GM12878 (cell line): ENCODE measurements at regions not wholly inside any gene's neighbourhood (a gene's known extent, or its start where the extent isn't known, plus 50 kb on each side); places are given as distances from the start of the nearest gene placed in this dataset.
"Not testable (repeated sequence)": the region's sequence is repeated elsewhere in the genome, so short reads cannot be mapped to it uniquely, and the experiment has no call there.

ENCODE experiments used
- ATAC-seq: fragments of 200-7000 bp; cut with Tn5 transposase; 3 replicates; pipeline ENCODE4 v1.9.1; 2020; ENCODE audit warnings: mild to moderate bottlenecking, moderate library complexity
- BruUV-seq: library from RNA; stranded (reverse); fragments of 400-500 nt; replicated peaks from 2 replicates; lab custom pipeline; 2021; lab: Mats Ljungman, UMichigan
- CTCF ChIA-PET: fragments of 300-600 bp; sonication (Branson Sonifier 250); formaldehyde crosslinking; extraction: SDS; loops from one replicate; lab custom pipeline; 2021; ENCODE audit warnings: inconsistent platforms; lab: Yijun Ruan, JAX
- POLR2A ChIA-PET: fragments of 350-600 bp; formaldehyde crosslinking; extraction: SDS; loops from one replicate; lab custom pipeline; 2021; ENCODE audit warnings: inconsistent platforms; lab: Charles Lee
- RAD21 ChIA-PET: fragments of 300-600 bp; sonication (Branson Sonifier 250); formaldehyde crosslinking; loops from one replicate; lab custom pipeline; 2023; ENCODE audit warnings: antibody characterized with exemption; ENCODE audit not compliant: unreplicated experiment; lab: Charles Lee
- SMC1A ChIA-PET: fragments of 300-600 bp; sonication (Branson Sonifier 250); formaldehyde crosslinking; loops from one replicate; lab custom pipeline; 2023; ENCODE audit not compliant: unreplicated experiment, uncharacterized antibody; lab: Charles Lee
- DNase-seq: peaks from one replicate; pipeline ENCODE4 v3.0.0-alpha.2; 2011; ENCODE audit warnings: low read depth, low spot score
- FAIRE-seq: peaks from 3 replicates; lab custom pipeline; 2011; peaks lifted over from hg19 to GRCh38; lab: Jason Lieb, UNC
- H2AFZ ChIP-seq: 2 replicates; pipeline ENCODE4 v1.6.0; 2011; ENCODE audit warnings: low read depth, low read length, control low read depth; ENCODE audit not compliant: control insufficient read depth
- H3K27ac ChIP-seq: 2 replicates; pipeline ENCODE4 v1.5.1; 2011; ENCODE audit warnings: control low read depth; ENCODE audit not compliant: control insufficient read depth, insufficient read depth
- H3K27me3 ChIP-seq, 2 experiments: replicated peaks in 1 of 2; 2 replicates each; pipeline versions ENCODE4 v1.6.0 to v1.6.1; 2011; ENCODE audit warnings: low read length in 1 of 2; ENCODE audit not compliant: control insufficient read depth in 2 of 2, insufficient read depth in 2 of 2
- H3K36me3 ChIP-seq, 2 experiments: 2 replicates each; pipeline ENCODE4 v1.5.1; 2011; ENCODE audit warnings: low read length in 1 of 2; ENCODE audit not compliant: control insufficient read depth in 2 of 2, insufficient read depth in 2 of 2
- H3K4me1 ChIP-seq: 2 replicates; pipeline ENCODE4 v1.6.1; 2011; ENCODE audit warnings: mild to moderate bottlenecking, low read length, moderate library complexity, mixed read lengths; ENCODE audit not compliant: control insufficient read depth, insufficient read depth
- H3K4me2 ChIP-seq: 2 replicates; pipeline ENCODE4 v1.6.0; 2011; ENCODE audit warnings: control low read depth; ENCODE audit not compliant: control insufficient read depth, insufficient read depth
- H3K4me3 ChIP-seq: fragments of 200-600 bp; sonication (generic); 2 replicates; pipeline ENCODE4 v1.5.1; 2016
- H3K79me2 ChIP-seq: 2 replicates; pipeline ENCODE4 v1.6.0; 2011; ENCODE audit warnings: low read length; ENCODE audit not compliant: control insufficient read depth, insufficient read depth
- H3K9ac ChIP-seq: 2 replicates; pipeline ENCODE4 v1.8.0; 2011; ENCODE audit warnings: low read length, control low read depth, mixed read lengths; ENCODE audit not compliant: control insufficient read depth, insufficient read depth
- H3K9me3 ChIP-seq: replicated peaks from 3 replicates; pipeline ENCODE4 v1.5.1; 2011; ENCODE audit warnings: mild to moderate bottlenecking, low read length; ENCODE audit not compliant: control insufficient read depth, insufficient read depth
- H4K20me1 ChIP-seq: 2 replicates; pipeline ENCODE4 v1.6.0; 2011; ENCODE audit not compliant: control insufficient read depth, insufficient read depth
- BACH1 ChIP-seq: fragments of 450-650 bp; IDR thresholded peaks from 2 replicates; pipeline ENCODE4 v1.6.1; 2017; ENCODE audit warnings: mild to moderate bottlenecking, borderline replicate concordance
- CHD1 ChIP-seq: IDR thresholded peaks from 2 replicates; pipeline ENCODE4 v1.6.1; 2012; ENCODE audit warnings: low read depth, low read length, improper control_type of control experiment
- EP300 ChIP-seq, 2 experiments: fragments of 150-350 bp in 1 of 2; IDR thresholded peaks; 2 replicates each; pipeline ENCODE4 v1.6.1; 2011 to 2012; ENCODE audit warnings: low read depth in 2 of 2, low read length in 2 of 2, borderline replicate concordance in 1 of 2, improper control_type of control experiment in 1 of 2, inconsistent platforms in 1 of 2; ENCODE audit not compliant: control insufficient read depth in 1 of 2
- JUNB ChIP-seq: IDR thresholded peaks from 2 replicates; pipeline ENCODE4 v1.6.1; 2016; ENCODE audit warnings: antibody characterized with exemption, mild to moderate bottlenecking
- MAX ChIP-seq: IDR thresholded peaks from 2 replicates; pipeline ENCODE4 v1.6.1; 2012; ENCODE audit warnings: low read depth, low read length, improper control_type of control experiment
- NKRF ChIP-seq: fragments of 450-650 bp; conservative IDR thresholded peaks from 2 replicates; pipeline ENCODE4 v1.6.1; 2017; ENCODE audit warnings: mild to moderate bottlenecking, moderate library complexity
- POLR2AphosphoS5 ChIP-seq: IDR thresholded peaks from 2 replicates; pipeline ENCODE4 v1.6.1; 2011; ENCODE audit warnings: mild to moderate bottlenecking, low read length, inconsistent platforms
- PRDM15 ChIP-seq: fragments of 450-650 bp; formaldehyde crosslinking; IDR thresholded peaks from 2 replicates; pipeline ENCODE4 v1.4.0; 2020; ENCODE audit warnings: mild to moderate bottlenecking, moderate library complexity
- SMARCA5 ChIP-seq: fragments of 450-650 bp; IDR thresholded peaks from 2 replicates; pipeline ENCODE4 v1.6.1; 2017; ENCODE audit warnings: mild to moderate bottlenecking
- WGBS: methylation state at CpG from one replicate; pipeline ENCODE4 v1.1.6; 2016; ENCODE audit warnings: low lambda C conversion rate; ENCODE audit not compliant: insufficient replicate concordance, insufficient coverage; ENCODE audit errors: missing lambda C conversion rate; 5-methylcytosine and 5-hydroxymethylcytosine counted together
- in situ Hi-C: fragments of 300-500 bp; cut with MboI; formaldehyde crosslinking; loops from 9 replicates; pipeline ENCODE4 v1.14.3; 2018; ENCODE audit warnings: mixed read lengths
- intact Hi-C: fragments of 100-400 bp; cut with micrococcal nuclease; formaldehyde crosslinking; loops from one replicate; pipeline ENCODE4 v1.14.2; 2022; ENCODE audit not compliant: unreplicated experiment

DNA sequence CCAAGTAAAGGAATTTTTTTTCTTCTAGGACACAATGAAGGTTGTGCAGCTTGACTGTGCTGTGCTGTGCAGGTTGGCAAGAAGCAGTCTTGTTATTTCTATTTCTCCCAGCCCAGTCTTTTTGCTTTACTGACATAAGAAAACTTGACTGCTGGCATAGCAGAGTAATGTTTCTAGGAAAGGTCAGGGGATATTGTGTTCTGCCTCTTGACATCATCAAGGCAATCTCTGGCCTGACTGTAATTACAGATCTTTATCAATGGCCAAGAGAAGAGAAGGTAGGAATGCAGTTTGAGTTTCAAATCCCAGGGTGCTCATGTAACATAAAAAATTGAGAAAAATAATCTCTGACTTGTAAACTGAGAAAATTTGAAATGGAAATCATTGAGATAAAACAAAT lies 226.3 kb upstream of the ADGRL4 start:
- BruUV-seq: no TSS peak
- ChIA-PET CTCF (no interaction called here), RAD21 (interaction anchor here (0.6 kb wide), 1 partner anchor 1433 kb away, joined by 5 read pairs; no protein-coding TSS in a partner anchor), POLR2A (no interaction called here)
- H3K4me2 ChIP-seq: no peak overlapping the region
- DNase-seq: no peak
- no peaks in the 10 kb centered on the region for H3K9me3 ChIP-seq
- H3K4me1 ChIP-seq: no peaks in the 10 kb centered on the region
- no peak overlapping the region for H3K9ac ChIP-seq
- no peaks in the 10 kb centered on the region for H3K36me3 ChIP-seq
- H3K27me3 ChIP-seq: no peaks in the 10 kb centered on the region
- no peak for FAIRE-seq
- H3K79me2 ChIP-seq: no peaks in the 10 kb centered on the region
- H3K4me3 ChIP-seq: no peak overlapping the region
- no peaks in the 10 kb centered on the region for H4K20me1 ChIP-seq
- no peak overlapping the region for H3K27ac ChIP-seq
- TF ChIP-seq SMARCA5 (no peak), JUNB (no peak), POLR2AphosphoS5 (no peak), CHD1 (no peak), EP300 (IDR thresholded peaks at IDR 0.05; ENCODE audit: borderline replicate concordance in 1 of 2, control insufficient read depth in 1 of 2, low read depth in 2 of 2, low read length in 2 of 2) (no peak), BACH1 (no peak), MAX (no peak), NKRF (no peak), PRDM15 (CRISPR knock-in tag) (no peak)
- TF ChIP-seq, all 136 proteins: peak for 0
- SMC1A ChIA-PET: no interaction called here
- H2AFZ ChIP-seq: no peak overlapping the region
- in situ Hi-C loops (no loop called here), intact Hi-C loops (no loop called here)
- no peak for ATAC-seq

DNA sequence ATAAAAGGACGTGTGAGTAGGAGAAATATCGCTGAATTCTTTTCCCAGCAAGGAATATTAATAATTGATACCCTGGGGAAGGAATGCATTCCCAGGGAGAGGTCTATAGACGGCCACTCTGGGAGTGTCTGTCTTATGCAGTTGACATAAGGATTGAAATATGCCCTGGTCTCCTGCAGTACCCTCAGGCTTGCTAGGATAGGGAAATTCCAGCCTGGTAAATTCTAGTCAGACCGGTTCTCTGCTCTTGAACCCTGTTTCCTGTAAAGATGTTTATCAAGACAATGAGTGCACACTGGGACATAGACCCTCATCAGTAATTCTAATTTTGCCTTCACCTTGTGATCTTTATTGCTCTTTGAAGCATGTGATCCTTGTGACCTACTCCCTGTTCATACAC lies 224.2 kb upstream of the ADGRL4 start:
- ATAC-seq, H3K79me2 ChIP-seq, POLR2A ChIA-PET, RAD21 ChIA-PET, H3K9ac ChIP-seq, SMC1A ChIA-PET, in situ Hi-C loops, intact Hi-C loops, BruUV-seq, H3K9me3 ChIP-seq, CTCF ChIA-PET, H2AFZ ChIP-seq, H4K20me1 ChIP-seq, H3K27ac ChIP-seq, FAIRE-seq, H3K4me1 ChIP-seq, H3K27me3 ChIP-seq, H3K36me3 ChIP-seq, DNase-seq, H3K4me2 ChIP-seq, H3K4me3 ChIP-seq: not testable (repeated sequence)
- 16% methylated on average over 4 of the region's 4 CpGs for WGBS
